Keratinocyte (primary cell): ENCODE measurements at regions not wholly inside any gene's neighbourhood (a gene's known extent, or its start where the extent isn't known, plus 50 kb on each side); places are given as distances from the start of the nearest gene placed in this dataset.

Experiments
- CTCF ChIP-seq, 3 experiments: IDR thresholded peaks in 1 of 3; conservative IDR thresholded peaks in 1 of 3; optimal IDR thresholded peaks in 1 of 3; 2 replicates in 2 of 3; 3 replicates in 1 of 3; pipeline versions ENCODE3 to v1.5.1; 2011; ENCODE audit warnings: low read length in 3 of 3, mild to moderate bottlenecking in 3 of 3, moderate library complexity in 2 of 3, control low read depth in 1 of 3, inconsistent platforms in 1 of 3; ENCODE audit not compliant: insufficient read depth in 2 of 3; ENCODE audit errors: extremely low read depth in 1 of 3
- EZH2 ChIP-seq: IDR thresholded peaks from one replicate; pipeline ENCODE4 v1.6.1; 2012; ENCODE audit warnings: inconsistent platforms, mild to moderate bottlenecking, low read length, moderate library complexity

- TF ChIP-seq CTCF (optimal IDR thresholded peaks at IDR 0.05 in 1 of 3, IDR thresholded peaks at IDR 0.05 in 1 of 3, conservative IDR thresholded peaks at IDR 0.05 in 1 of 3; ENCODE audit: extremely low read depth in 1 of 3, insufficient read depth in 2 of 3, low read length in 3 of 3) (peak in 2 of 3 experiments; percentile 22 to 27), EZH2 (no peak)
Measured at GRCh38 chr6:71420095-71420692, 131.6 kb downstream of the OGFRL1 start.
